ES-I3 (cell line): ENCODE measurements at regions not wholly inside any gene's neighbourhood (a gene's known extent, or its start where the extent isn't known, plus 50 kb on each side); places are given as distances from the start of the nearest gene placed in this dataset.
"Not testable (repeated sequence)": the region's sequence is repeated elsewhere in the genome, so short reads cannot be mapped to it uniquely, and the experiment has no call there.

Source experiments
- H3K36me3 ChIP-seq: 2 replicates; pipeline ENCODE4 v1.6.1; 2013; ENCODE audit warnings: mild to moderate bottlenecking, low read length, control low read depth, moderate library complexity; ENCODE audit not compliant: insufficient read depth
- H3K4me1 ChIP-seq: 2 replicates; pipeline ENCODE4 v1.6.1; 2013; ENCODE audit warnings: mild to moderate bottlenecking, control low read depth, low read length; ENCODE audit not compliant: insufficient read depth
- H3K9ac ChIP-seq: 2 replicates; pipeline ENCODE4 v1.6.1; 2013; ENCODE audit warnings: low read depth, mild to moderate bottlenecking, low read length, moderate library complexity
- H3K9me3 ChIP-seq: 2 replicates; pipeline ENCODE4 v1.6.1; 2013; ENCODE audit warnings: mild to moderate bottlenecking, low read length, moderate library complexity; ENCODE audit not compliant: control insufficient read depth, insufficient read depth

GRCh38 chr10:42475168-42476098, 162.9 kb downstream of the ZNF33B start:
- Histone ChIP-seq H3K36me3 (no peaks in the 10 kb centered on the region), H3K4me1 (no peaks in the 10 kb centered on the region), H3K9me3 (no peaks in the 10 kb centered on the region), H3K9ac (peak overlapping the region; percentile 54)

DNA sequence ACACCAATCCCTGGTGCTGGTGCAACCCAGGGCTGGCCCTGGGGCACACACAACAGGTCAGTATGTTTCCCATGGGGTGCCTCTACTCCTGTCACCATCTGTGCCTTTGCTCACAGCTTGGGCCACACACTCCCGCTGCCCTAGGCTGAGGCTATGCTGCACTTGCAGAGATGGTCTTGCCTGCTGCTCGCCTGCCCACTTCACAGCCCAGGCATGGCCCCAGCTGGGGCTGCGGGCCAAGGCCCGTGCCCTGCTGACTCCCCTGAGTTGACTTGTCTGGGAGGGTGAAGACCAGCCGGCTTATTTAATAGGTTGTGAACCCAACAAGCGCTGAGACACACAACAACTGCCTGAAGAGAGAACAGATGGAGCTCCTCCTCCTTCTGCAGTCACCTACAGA, 184.1 kb downstream of the ZNF33B start:
- H3K36me3 ChIP-seq = no peaks in the 10 kb centered on the region
- no peaks in the 10 kb centered on the region for H3K4me1 ChIP-seq
- no peaks in the 10 kb centered on the region for H3K9me3 ChIP-seq
- H3K9ac ChIP-seq = no peak overlapping the region

DNA sequence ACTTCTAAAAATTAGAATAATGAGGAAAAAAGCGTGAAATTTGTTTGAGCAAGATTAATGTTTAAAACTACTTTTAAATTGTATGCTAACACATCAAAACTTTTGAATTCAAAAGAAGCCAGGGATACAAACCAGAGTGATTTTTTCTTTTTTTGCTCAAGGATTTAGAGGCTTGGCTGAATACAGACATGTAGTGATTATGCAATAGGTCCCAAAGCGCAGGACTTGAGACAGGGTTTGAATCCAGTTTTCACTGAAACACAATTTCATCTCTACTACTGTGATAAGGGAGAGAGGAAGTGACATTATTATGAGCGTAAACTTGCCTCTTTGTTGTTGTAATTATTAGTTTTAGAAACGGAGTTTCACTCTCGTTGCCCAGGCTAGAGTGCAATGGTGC, 207.3 kb downstream of the ZNF33B start:
- no peaks in the 10 kb centered on the region for H3K9me3 ChIP-seq
- no peak overlapping the region for H3K9ac ChIP-seq
- no peaks in the 10 kb centered on the region for H3K4me1 ChIP-seq
- H3K36me3 ChIP-seq = no peaks in the 10 kb centered on the region

DNA sequence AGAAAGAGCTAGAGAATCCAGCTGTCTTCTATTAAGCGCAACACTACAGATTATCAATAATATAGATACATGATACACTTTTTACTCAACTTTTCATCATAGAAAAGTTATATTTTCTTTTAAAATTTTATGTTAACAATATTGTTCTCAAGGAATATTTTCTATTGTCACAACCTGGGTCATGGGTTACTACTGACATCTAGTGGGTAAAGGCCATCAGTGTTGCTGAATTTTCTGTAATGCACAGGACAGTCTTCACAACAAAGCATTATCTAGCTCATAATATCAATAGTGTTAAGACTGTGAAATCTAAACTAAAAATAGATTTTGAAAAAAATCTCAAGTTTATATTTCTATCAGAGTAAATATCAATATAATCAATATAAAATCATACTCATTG, 209.8 kb downstream of the ZNF33B start:
- H3K4me1 ChIP-seq = no peaks in the 10 kb centered on the region
- no peaks in the 10 kb centered on the region for H3K9me3 ChIP-seq
- H3K36me3 ChIP-seq = no peaks in the 10 kb centered on the region
- no peak overlapping the region for H3K9ac ChIP-seq

DNA sequence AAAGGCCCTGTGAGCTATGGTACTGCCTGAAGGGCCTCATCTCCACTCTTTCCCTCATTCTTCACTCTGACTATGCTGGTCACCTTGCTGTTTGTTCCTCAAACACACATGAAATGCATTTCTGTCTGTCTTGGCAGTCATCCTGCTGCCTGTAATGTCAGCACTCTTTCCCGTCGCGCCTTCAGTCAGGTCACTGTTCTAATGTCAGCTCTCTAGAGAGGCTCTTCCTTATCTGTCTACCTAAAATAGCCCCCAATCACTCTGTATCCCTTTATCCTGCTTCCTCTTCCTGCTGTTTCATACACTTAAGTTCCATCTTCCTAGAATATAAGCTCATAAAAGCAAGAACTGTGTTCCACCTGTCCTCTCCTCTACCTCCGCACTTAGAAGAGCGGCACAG, 215.5 kb downstream of the ZNF33B start:
- Histone ChIP-seq H3K4me1 (no peaks in the 10 kb centered on the region), H3K9ac (no peak overlapping the region), H3K36me3 (no peaks in the 10 kb centered on the region), H3K9me3 (no peaks in the 10 kb centered on the region)

DNA sequence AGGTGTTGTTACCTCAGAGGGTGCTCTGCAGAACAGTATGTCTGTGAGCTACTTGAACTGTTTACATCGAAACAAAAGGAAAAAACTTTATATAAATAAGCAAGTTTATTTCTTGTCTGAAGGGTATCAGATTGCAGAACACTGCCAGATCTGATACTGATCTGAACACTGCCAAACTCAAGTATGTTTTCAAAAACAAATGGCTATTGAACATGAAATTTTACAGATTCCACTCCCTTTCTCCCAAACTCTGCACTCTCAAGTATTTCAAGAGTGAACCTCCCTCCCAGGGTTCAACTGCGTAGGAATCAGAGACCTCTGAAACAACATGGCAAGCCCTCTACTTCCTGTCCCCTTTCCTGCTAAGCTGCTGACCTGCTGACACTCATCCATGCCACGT, 216.6 kb downstream of the ZNF33B start:
- Histone ChIP-seq H3K9ac (no peak overlapping the region), H3K4me1 (no peaks in the 10 kb centered on the region), H3K36me3 (no peaks in the 10 kb centered on the region), H3K9me3 (no peaks in the 10 kb centered on the region)

DNA sequence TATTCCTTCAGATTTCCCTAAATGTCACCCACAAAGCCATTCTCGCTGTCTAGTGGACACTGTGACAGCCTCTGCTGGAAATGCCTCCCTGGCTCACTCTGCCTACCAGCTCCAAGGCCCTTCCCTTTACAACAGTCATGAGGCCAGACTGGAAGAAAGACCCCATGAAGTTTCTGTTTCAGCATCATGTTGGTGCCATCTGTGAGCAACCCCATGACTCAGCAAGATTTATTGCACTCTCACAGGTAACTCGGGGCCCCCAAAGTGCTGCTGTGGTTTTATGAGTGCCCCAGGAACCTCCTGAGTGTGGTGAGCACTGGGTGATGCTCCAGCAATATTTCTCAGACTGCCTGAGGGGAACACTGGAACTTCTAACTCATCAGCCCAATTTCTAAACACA, 218.6 kb downstream of the ZNF33B start:
- Histone ChIP-seq H3K4me1 (no peaks in the 10 kb centered on the region), H3K9me3 (no peaks in the 10 kb centered on the region), H3K36me3 (no peaks in the 10 kb centered on the region), H3K9ac (no peak overlapping the region)

DNA sequence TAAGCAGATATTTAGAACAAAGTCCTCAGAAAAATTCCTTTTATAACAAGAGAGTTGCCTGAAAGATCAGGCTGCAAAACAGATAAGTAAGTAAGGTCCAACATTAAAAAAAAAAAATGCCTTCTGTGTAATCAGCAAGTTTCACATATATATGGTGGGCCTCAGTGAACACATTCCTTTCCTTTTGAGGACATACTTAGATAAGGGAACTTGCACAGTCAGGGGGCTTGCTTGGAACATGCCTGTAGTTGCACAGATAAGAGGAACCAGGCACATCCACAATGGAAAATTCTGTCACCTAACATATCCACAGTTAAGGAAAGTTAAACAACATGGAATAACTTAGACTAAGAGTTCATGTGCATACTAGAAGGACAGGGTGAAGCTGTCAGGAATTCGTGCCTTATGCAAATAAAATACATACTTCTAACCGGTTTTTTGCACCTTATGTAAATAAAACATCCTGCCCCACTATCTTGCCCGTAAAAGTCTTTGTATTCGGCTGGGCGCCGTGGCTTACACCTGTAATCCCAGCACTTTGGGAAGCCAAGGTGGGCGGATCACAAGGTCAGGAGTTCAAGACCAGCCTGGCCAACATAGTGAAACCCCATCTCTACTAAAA, 257.3 kb downstream of the ZNF33B start:
- H3K9me3 ChIP-seq = no peaks in the 10 kb centered on the region; the same call in 1 of the 2 replicates
- H3K4me1 ChIP-seq = no peaks in the 10 kb centered on the region
- H3K9ac ChIP-seq = no peak overlapping the region
- H3K36me3 ChIP-seq = no peaks in the 10 kb centered on the region

DNA sequence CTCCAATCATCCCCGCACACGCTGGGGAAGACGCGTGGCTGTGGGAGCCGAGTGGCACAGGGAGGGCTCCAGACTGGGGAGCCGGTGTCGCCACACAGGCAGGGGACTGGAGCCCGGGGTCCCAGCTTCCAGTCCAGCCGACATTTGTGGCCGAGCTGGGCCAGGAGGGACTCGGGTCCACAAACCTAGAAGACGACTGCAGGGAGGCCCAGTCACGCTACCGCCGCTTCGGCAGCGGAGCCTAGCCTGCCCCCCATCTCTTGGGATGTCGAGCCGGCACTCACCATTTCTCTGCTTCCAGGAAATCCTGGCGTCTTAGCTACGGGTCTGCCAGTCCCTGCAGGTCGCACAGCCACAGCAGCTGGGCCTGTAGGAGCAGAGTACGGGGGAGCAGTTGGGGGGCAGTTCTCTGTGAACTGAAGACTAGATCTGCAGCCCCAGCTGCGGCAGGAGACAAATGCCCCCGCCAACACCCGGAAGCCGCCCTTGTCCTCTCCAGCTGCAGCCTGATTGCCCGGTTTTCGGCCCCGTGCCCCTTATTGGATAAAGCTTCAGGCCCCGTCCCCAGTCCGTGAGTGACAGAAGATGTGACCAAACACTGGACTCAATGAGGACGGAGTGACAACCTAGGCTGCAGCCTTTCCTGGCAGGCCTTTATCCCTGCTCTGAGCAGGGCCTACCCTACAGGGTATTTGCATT, 270.7 kb downstream of the ZNF33B start:
- peaks cover 10% of the 10 kb centered on the region; the same call in 1 of the 2 replicates for H3K9me3 ChIP-seq
- no peaks in the 10 kb centered on the region; the same call in 1 of the 2 replicates for H3K36me3 ChIP-seq
- H3K9ac ChIP-seq = peak overlapping the region; percentile 75
- no peaks in the 10 kb centered on the region for H3K4me1 ChIP-seq

- no peak overlapping the region for H3K9ac ChIP-seq
- no peaks in the 10 kb centered on the region; the same call in 1 of the 2 replicates for H3K36me3 ChIP-seq
- H3K9me3 ChIP-seq = no peaks in the 10 kb centered on the region; the same call in 1 of the 2 replicates
- no peaks in the 10 kb centered on the region for H3K4me1 ChIP-seq
These were observed 286.6 kb downstream of the ZNF33B start for GRCh38 chr10:42351745-42352144.

DNA sequence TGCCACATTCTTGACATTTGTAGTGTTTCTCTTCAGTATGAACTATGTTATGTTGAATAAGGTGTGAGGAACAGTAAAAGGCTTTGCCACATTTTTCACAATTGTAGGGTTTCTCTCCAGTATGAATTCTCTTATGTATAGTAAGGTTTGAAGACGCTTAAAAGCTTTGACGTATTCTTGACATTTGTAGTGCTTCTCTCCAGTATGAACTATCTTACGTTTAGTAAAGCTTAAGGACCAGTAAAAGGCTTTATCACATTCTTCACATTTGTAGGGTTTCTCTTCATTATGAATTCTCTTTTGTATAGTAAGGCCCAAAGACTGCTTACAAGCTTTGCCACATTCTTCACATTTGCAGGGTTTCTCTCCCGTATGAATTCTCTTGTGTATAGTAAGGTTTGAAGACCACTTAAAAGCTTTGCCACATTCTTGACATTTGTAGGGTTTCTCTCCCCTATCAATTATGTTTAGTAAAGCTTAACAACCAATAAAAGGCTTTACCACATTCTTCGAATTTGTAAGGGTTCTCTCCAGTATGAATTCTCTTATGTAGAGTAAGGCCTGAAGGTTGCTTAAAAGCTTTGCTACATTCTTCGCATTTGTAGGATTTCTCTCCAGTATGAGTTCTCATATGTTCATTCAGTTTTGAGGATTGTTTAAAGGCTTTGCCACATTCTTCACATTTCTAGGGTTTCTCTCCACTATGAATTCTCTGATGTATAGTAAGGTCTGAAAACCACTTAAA, 301.6 kb downstream of the ZNF33B start:
- H3K9ac ChIP-seq, H3K36me3 ChIP-seq: not testable (repeated sequence)
- peaks cover 13% of the 10 kb centered on the region for H3K9me3 ChIP-seq

DNA sequence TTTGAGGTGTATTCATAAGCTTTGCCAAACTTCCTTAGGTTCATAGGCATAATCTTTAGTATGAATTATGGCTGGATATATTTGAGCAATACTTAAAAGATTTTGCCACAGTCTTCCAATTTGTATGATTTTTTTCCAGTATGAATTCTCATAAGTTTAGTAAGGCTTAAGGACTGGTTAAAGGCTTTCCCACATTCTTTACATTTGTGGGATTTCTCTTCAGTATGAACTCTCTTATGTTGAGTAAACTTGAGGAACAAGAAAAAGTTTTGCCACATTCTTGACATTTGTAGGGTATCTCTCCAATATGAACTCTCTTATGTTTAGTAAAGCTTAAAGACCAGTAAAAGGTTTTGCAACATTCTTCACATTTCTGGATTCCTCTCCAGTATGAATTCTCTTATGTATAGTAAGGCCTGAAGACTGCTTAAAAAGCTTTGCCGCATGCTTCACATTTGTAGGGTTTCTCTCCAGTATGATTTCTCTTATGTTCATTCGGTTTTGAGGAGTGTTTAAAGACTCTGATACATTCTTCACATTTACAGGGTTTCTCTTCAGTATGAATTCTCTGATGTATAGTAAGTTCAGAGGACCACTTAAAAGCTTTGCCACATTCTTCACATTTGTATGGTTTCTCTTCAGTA, 302.6 kb downstream of the ZNF33B start:
- not testable (repeated sequence) for H3K9ac ChIP-seq, H3K36me3 ChIP-seq, H3K4me1 ChIP-seq
- peaks cover 13% of the 10 kb centered on the region for H3K9me3 ChIP-seq

More for the DNA sequence above, 301.6 kb downstream of the ZNF33B start:
- not testable (repeated sequence) for H3K4me1 ChIP-seq

DNA sequence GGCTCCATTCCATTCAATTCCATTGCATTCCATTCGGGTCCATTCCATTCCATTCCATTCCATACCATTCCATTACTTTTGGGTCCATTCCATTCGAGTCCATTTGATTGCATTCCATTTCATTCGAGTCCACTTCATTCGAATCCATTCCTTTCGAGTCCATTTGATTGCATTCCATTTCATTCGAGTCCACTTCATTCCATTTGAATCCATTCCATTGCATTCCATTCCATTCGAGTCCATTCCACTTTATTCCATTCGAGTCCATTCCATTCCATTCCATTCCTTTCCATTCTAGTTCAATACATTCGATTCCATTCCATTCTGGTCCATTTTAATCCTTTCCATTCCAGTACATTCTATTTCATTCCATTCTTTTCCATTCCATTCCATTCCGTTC, 334.0 kb downstream of the ZNF33B start:
- no peaks in the 10 kb centered on the region for H3K4me1 ChIP-seq
- H3K9me3 ChIP-seq = peaks cover 17% of the 10 kb centered on the region
- no peaks in the 10 kb centered on the region for H3K36me3 ChIP-seq
- no peak overlapping the region for H3K9ac ChIP-seq

DNA sequence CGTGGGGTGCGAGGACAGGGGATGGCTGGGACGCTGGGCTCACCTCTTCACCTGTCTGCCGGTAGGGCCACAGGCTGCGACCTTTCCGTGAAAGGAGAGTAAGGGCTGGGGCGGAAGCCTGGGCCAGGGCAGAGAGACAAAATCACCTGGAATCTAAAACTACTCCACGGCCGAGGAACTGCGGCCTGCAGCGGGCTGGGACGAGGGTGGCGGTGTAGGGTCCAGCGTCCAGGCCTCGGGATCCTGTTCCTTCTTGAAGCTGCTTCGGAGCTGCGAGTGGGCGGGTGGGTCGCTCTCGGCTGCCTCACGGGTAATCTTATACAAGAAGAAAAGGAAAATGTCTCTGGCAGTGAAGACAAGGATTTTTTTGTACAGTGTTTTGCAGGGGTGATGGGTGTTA, 356.5 kb downstream of the ZNF33B start:
- H3K9me3 ChIP-seq, H3K9ac ChIP-seq, H3K4me1 ChIP-seq, H3K36me3 ChIP-seq: not testable (repeated sequence)
